ENCODE measurements at regions not wholly inside any gene's neighbourhood (a gene's known extent, or its start where the extent isn't known, plus 50 kb on each side); places are given as distances from the start of the nearest gene placed in this dataset.

DNA sequence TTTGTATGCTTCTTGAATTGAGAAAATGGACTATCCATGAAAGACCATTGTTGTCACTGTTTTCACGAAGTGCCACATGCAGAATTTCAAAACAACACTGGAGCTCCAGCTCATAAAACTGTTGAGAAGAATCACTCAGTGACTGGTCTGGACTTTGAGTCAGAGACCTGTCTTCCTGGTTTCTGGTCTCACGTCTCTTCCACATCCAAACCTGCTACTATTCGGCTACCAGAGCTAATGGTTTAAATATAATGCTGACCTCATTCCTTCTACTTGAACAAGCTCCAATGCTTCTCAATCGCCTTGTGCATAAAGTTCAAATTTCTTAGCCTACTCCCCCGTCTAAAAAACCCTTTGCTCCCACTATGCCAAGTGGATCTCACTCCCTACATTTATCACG is 227.9 kb upstream of the NR2F2 start:
- Histone ChIP-seq H3K27me3 (replicated peaks in 1 of 4; ENCODE audit: control insufficient read depth in 3 of 4, extremely low read depth in 1 of 4, insufficient read depth in 3 of 4, low read length in 3 of 4) (peaks cover 0 to 2% (median 0%) of the 10 kb centered on the region in 4 experiments; a peak in 1 of 7 replicates), H3K56ac (replicated peaks; ENCODE audit: insufficient read length, low read depth, low read length) (no peak overlapping the region), H3K18ac (ENCODE audit: extremely low read depth, low read length) (no peak overlapping the region), H3K23ac (ENCODE audit: insufficient read length) (no peak overlapping the region), H2BK15ac (ENCODE audit: low read length) (no peak overlapping the region), H3K79me2 (ENCODE audit: control insufficient read depth in 1 of 2, insufficient read depth in 2 of 2, low read length in 2 of 2) (no peaks in the 10 kb centered on the region), H3K23me2 (ENCODE audit: low read depth, low read length) (no peaks in the 10 kb centered on the region), H3K9me3 (ENCODE audit: insufficient read depth in 2 of 2, low read depth in 1 of 2, low read length in 1 of 2) (no peaks in the 10 kb centered on the region), H3K27ac (ENCODE audit: low read depth, low read length) (no peak overlapping the region), H4K8ac (ENCODE audit: extremely low read depth, insufficient read depth, low read length) (no peak overlapping the region), H2BK12ac (ENCODE audit: low read depth, low read length) (no peak overlapping the region), H2BK120ac (replicated peaks; ENCODE audit: low read depth, low read length) (no peak overlapping the region), H2BK5ac (ENCODE audit: low read depth, low read length) (no peak overlapping the region), H4K5ac (ENCODE audit: insufficient read length, low read depth, low read length) (no peak overlapping the region), H3K4me3 (ENCODE audit: extremely low read depth in 1 of 4, insufficient read depth in 2 of 4, low read depth in 3 of 4, low read length in 4 of 4) (no peak overlapping the region), H3K36me3 (ENCODE audit: control insufficient read depth in 2 of 4, insufficient read depth in 4 of 4, low read length in 3 of 4) (no peaks in the 10 kb centered on the region), H3K14ac (ENCODE audit: insufficient read length) (no peak overlapping the region), H2AFZ (ENCODE audit: low read length) (no peak overlapping the region), H2AK5ac (ENCODE audit: low read depth, low read length) (no peak overlapping the region), H2BK20ac (ENCODE audit: low read length) (no peak overlapping the region), H4K20me1 (replicated peaks in 1 of 2; ENCODE audit: control insufficient read depth in 1 of 2, insufficient read depth in 2 of 2, low read length in 2 of 2) (no peaks in the 10 kb centered on the region), H3K4me1 (replicated peaks in 1 of 4; ENCODE audit: control insufficient read depth in 3 of 4, insufficient read depth in 4 of 4, low read length in 3 of 4) (no peaks in the 10 kb centered on the region), H3K9ac (replicated peaks in 1 of 4; ENCODE audit: extremely low read depth in 1 of 4, low read depth in 3 of 4, low read length in 3 of 4) (no peak overlapping the region), H4K91ac (replicated peaks; ENCODE audit: insufficient read length, low read length) (no peak overlapping the region), H3K4me2 (ENCODE audit: insufficient read depth in 1 of 2, low read depth in 2 of 2, low read length in 2 of 2) (no peak overlapping the region), H3K79me1 (ENCODE audit: low read depth, low read length) (no peaks in the 10 kb centered on the region), H3K4ac (replicated peaks; ENCODE audit: insufficient read length, low read depth, low read length) (no peak overlapping the region)
- FAIRE-seq (no peak), DNase-seq (ENCODE audit: low read depth in 1 of 2, low spot score in 2 of 2) (no peak)
- ChIA-PET POLR2A (ENCODE audit: partially characterized antibody) (no interaction called here), CTCF (ENCODE audit: partially characterized antibody) (interaction anchor here (0.7 to 1.6 kb wide), 2 partner anchors 15 to 194 kb away, joined by 3 to 5 read pairs; no protein-coding TSS in a partner anchor)
- TF ChIP-seq MAX (IDR thresholded peaks at IDR 0.05) (no peak), SIRT6 (IDR thresholded peaks at IDR 0.05; ENCODE audit: low read length) (no peak), ASH2L (IDR thresholded peaks at IDR 0.05; ENCODE audit: low read length) (no peak), SIN3A (conservative IDR thresholded peaks at IDR 0.05 in 1 of 2, IDR thresholded peaks at IDR 0.05 in 1 of 2; ENCODE audit: low read depth in 1 of 2, low read length in 2 of 2) (no peak), JUN (IDR thresholded peaks at IDR 0.05; ENCODE audit: low read depth, low read length) (no peak), TBP (IDR thresholded peaks at IDR 0.05; ENCODE audit: low read depth, low read length) (no peak), BRCA1 (IDR thresholded peaks at IDR 0.05; ENCODE audit: low read depth, low read length) (no peak), CEBPB (IDR thresholded peaks at IDR 0.05; ENCODE audit: low read depth, low read length) (no peak), YY1 (IDR thresholded peaks at IDR 0.05; ENCODE audit: low read depth, low read length) (no peak), RXRA (IDR thresholded peaks at IDR 0.05; ENCODE audit: insufficient read depth, low read depth, low read length) (no peak)
- TF ChIP-seq, protein P1, sequence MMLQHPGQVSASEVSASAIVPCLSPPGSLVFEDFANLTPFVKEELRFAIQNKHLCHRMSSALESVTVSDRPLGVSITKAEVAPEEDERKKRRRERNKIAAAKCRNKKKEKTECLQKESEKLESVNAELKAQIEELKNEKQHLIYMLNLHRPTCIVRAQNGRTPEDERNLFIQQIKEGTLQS (IDR thresholded peaks at IDR 0.05; ENCODE audit: insufficient read depth, low read depth, low read length) = no peak
- 91% methylated on average over 6 of the region's 6 CpGs; no CpG with 5 or more reads in 1 of the 2 experiments for WGBS, 2 experiments (ENCODE audit: extremely low coverage in 1 of 2, insufficient coverage in 1 of 2, insufficient read length in 1 of 2, insufficient replicate concordance in 2 of 2, low coverage in 1 of 2, low lambda C conversion rate in 2 of 2, missing lambda C conversion rate in 1 of 2)

Data from H1 (cell line).